PFSK-1 (cell line): ENCODE measurements at regions not wholly inside any gene's neighbourhood (a gene's known extent, or its start where the extent isn't known, plus 50 kb on each side); places are given as distances from the start of the nearest gene placed in this dataset.

ENCODE experiments used
- FOXP2 ChIP-seq: optimal IDR thresholded peaks from 2 replicates; pipeline ENCODE3; 2011; ENCODE audit warnings: borderline replicate concordance, control low read depth, inconsistent platforms; ENCODE audit not compliant: insufficient read depth; ENCODE audit errors: extremely low read length, extremely low read depth
- POLR2AphosphoS5 ChIP-seq: IDR thresholded peaks from 2 replicates; pipeline ENCODE4 v1.6.1; 2012; ENCODE audit warnings: low read depth, mild to moderate bottlenecking, control low read depth, low read length, moderate library complexity
- REST ChIP-seq, 2 experiments: IDR thresholded peaks; 2 replicates each; pipeline versions ENCODE4 v1.6.1 to v1.8.0; 2011 to 2012; ENCODE audit warnings: low read depth in 2 of 2, low read length in 2 of 2, control low read depth in 1 of 2, inconsistent platforms in 1 of 2, mild to moderate bottlenecking in 1 of 2, moderate library complexity in 1 of 2; ENCODE audit not compliant: insufficient read depth in 1 of 2
- SIN3A ChIP-seq: IDR thresholded peaks from 2 replicates; pipeline ENCODE4 v1.6.1; 2012; ENCODE audit warnings: mild to moderate bottlenecking, low read length, moderate library complexity, borderline replicate concordance; ENCODE audit not compliant: insufficient read depth
- TAF1 ChIP-seq: IDR thresholded peaks from 2 replicates; pipeline ENCODE4 v1.6.1; 2012; ENCODE audit warnings: low read length, control low read depth, borderline replicate concordance; ENCODE audit not compliant: insufficient read depth

DNA sequence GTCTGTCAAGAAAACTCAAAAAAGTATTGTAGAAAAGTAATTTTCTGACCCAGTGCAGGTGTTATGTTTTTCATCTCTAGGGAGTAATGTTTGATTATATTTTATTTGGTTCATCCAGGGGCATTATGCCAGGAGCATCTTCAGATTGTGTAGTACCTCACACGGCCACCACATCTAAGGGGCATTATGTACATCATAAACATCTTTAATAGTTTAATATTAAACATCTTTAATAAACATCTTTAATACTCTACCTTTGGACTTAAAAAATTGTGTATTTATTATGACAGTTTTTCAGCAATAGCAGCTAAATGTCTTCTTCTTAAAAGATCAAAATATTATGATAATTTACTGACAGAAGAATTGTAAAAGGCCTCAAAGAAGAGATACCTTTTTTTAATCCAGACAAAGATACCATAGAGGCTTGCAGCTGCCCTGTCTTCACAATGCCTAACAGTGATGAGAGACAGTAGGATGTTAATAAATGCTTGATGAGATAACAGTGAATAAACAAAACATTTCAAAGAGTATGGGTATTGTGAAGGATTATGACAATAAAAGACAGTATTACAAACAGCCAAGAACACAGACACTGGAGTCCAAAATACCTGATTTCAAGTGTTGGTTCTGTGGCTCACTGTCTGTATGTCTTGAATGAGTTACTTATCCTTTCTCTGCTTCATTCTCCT lies 240.9 kb upstream of the ADGRL2 start:
- TF ChIP-seq REST (IDR thresholded peaks at IDR 0.05; ENCODE audit: insufficient read depth in 1 of 2, low read depth in 2 of 2, low read length in 2 of 2) (no peak), SIN3A (no peak), FOXP2 (no peak), TAF1 (no peak), POLR2AphosphoS5 (no peak)

DNA sequence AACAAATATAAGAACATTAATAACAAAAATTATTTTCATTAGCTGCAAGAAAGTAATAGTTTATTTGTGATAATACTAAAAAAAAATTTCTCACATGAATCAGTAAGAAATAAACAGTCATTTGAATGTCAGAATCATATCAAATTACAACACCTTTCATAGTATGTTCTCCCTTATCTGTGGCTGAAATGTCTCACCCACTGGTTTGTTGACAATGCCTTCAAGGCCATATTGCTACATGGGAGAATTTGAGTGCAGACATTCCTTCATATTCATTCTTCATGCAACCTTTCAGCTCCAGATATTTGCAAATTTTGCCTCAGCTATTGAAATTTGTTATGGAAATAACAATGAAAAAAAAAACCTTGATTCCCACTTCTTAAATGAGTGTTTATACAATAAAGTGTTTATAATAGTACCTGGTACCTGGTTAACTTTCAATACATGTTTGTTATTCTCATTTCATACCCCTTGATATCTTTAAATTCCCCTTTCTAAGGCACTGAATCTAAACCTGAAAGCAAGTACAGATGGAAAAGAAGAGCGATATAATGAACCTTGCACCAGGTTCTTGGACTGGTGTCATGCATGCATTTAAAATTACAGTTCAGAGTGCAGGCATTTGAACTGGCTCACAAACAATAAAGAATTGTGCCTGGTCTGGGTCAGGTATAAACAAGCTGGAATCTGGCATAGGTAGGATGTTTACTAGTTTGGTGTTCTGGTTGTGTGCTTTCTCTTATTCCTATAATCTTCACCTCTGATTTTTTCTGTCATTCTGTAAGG lies 242.2 kb upstream of the ADGRL2 start:
- TF ChIP-seq FOXP2 (no peak), REST (IDR thresholded peaks at IDR 0.05; ENCODE audit: insufficient read depth in 1 of 2, low read depth in 2 of 2, low read length in 2 of 2) (no peak), TAF1 (no peak), POLR2AphosphoS5 (no peak), SIN3A (no peak)

DNA sequence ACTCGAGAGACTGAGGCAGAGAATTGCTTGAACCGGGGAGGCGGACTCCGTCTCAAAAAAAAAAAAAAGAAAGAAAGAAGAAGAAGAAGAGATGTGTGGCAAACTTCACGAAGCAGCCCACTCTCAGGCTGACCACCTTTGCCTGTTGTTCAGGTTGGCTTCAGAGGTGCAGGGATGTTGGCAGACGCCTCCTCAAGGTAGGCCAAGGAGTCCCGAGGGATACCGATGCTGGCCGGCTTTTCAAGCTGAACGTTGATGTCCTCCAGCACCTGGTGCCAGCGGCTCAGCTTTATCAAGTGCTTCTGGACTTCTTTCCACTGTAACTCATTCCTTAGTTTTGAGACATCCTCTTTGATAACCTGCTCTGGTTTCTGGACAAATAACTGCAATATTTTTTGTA lies 243.8 kb upstream of the ADGRL2 start:
- no peak for TF ChIP-seq SIN3A
- TF ChIP-seq TAF1, result no peak
- TF ChIP-seq REST (IDR thresholded peaks at IDR 0.05; ENCODE audit: insufficient read depth in 1 of 2, low read depth in 2 of 2, low read length in 2 of 2), result no peak
- no peak for TF ChIP-seq FOXP2

DNA sequence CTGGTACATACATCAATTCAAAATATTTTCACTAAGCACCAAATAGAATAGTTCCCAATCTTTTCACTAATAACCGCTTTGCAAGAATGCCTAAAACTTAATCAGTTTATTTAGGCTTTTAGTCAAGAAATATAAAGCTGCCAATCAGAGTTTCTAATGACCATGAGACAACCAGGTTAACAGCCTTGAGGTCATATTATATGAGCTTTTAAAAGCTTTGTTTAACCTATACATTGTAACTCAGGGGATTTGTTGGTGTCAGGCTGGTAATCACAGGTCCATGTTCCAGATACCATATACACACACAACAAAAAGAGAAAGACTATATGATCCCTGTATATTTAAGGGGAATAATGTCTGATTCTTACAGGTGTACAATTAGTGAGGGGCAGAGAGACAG lies 246.2 kb upstream of the ADGRL2 start:
- TF ChIP-seq TAF1, result no peak
- TF ChIP-seq POLR2AphosphoS5, result no peak
- no peak for TF ChIP-seq FOXP2
- no peak for TF ChIP-seq REST (IDR thresholded peaks at IDR 0.05; ENCODE audit: insufficient read depth in 1 of 2, low read depth in 2 of 2, low read length in 2 of 2)
- TF ChIP-seq SIN3A, result no peak
